Smooth muscle cell of the brain vasculature (primary cell): ENCODE measurements at regions not wholly inside any gene's neighbourhood (a gene's known extent, or its start where the extent isn't known, plus 50 kb on each side); places are given as distances from the start of the nearest gene placed in this dataset.
"Not testable (repeated sequence)": the region's sequence is repeated elsewhere in the genome, so short reads cannot be mapped to it uniquely, and the experiment has no call there.

ENCODE experiments used
- DNase-seq: peaks from one replicate; pipeline ENCODE4 v3.0.0-alpha.2; 2012; ENCODE audit warnings: low read depth, low spot score

DNA sequence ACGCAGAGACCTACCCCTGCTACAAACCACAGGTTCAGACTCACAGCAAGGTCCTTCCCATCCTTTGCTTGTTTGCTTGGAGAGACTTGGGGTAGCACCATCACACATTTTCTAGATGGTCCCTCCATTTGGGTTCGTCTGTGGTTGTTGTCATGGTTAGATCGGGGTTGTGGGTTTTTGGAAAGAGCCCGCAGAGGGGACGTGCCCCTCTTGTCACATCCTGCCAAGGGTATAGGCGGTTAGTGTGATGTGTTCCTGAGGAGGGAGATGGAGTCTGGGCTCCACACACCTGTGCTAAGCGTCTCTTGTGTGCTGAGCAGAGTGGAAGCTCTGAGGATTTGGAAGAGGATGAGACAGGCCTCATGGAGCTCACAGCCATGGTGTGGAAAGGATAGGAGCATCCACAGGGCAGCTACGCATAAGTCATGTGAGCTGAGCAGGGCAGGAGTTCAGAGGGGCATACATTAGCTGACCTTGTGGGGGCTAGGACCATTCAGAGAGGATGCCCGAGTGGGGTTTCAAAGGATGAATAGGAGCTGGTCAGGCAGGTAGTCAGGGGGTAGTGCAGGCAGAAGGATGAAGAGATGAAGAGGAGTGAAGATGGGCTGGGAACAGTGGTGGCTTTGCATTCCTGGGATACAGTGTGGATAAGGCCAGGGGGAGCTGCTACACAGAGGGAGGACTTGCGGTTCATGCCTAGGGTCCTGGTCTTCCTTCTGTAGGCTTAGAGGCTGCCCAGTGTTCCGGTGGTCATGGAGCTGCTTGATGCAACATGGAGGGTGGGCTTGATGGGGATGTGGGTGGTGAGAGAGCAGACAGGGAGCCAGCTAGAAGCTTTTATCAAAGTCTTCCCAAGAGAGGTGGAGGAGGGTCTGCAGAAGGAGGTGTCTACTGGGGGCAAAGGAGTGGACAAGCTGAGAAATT is 62.9 kb downstream of the ACKR3 start:
- DNase-seq = no peak

DNA sequence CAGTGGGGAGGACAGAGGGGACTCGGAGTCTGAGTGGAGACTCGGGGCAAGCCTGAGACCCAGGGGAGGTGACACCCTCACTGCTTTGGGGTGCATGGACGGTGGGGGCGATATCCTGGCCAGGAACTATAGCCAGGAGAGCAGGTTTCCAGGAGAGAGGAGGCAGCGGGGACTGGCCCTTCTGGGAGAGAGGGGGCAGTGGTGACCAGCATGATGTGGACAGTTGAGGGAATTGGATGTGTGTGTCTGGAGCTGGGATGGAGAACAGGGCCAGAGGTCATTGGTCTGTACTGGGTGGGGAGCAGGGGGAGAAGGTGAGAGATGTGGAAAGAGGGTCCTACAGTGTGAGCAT is 63.6 kb downstream of the ACKR3 start:
- no peak for DNase-seq

GRCh38 chr2:236633775-236634560 is 64.3 kb downstream of the ACKR3 start:
- DNase-seq = no peak

- no peak for DNase-seq
Measured at GRCh38 chr2:236636261-236636660, 66.6 kb downstream of the ACKR3 start.

DNA sequence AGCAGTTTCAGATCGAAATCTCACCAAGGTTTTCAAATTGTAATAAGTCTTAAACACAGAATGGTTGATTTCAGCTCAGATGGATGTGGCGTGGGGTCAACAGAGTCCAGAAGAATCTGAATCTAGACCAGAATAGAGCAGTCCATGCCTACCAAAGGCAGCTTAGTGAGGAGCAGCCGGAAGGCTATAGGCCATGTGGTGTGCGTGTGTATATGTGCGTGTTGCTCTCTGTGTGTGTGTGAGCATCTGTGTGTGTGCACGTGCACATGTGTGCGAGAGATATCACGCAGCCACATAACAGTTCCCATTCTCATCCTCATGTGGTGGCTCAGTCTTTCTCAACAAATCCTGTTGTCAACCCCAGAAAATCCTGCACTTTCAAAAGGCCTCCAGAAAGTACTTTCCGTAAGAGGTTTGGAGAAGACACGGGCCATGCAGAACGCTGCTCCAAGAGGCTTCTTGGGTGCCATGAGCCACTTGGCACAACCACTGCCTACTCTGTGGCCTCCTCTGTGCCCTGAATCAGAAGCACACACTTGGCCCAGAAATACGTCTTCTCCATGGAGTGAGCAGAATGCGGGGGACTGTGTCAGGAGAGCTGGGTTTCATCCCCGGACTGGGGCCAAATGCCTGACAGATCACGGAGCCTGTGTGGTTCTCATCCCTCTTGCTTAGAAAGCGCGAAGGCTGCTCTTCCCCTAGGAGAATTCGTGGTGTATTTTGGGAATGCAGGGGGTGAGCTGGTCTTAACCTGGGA is 67.3 kb downstream of the ACKR3 start:
- no peak for DNase-seq

DNA sequence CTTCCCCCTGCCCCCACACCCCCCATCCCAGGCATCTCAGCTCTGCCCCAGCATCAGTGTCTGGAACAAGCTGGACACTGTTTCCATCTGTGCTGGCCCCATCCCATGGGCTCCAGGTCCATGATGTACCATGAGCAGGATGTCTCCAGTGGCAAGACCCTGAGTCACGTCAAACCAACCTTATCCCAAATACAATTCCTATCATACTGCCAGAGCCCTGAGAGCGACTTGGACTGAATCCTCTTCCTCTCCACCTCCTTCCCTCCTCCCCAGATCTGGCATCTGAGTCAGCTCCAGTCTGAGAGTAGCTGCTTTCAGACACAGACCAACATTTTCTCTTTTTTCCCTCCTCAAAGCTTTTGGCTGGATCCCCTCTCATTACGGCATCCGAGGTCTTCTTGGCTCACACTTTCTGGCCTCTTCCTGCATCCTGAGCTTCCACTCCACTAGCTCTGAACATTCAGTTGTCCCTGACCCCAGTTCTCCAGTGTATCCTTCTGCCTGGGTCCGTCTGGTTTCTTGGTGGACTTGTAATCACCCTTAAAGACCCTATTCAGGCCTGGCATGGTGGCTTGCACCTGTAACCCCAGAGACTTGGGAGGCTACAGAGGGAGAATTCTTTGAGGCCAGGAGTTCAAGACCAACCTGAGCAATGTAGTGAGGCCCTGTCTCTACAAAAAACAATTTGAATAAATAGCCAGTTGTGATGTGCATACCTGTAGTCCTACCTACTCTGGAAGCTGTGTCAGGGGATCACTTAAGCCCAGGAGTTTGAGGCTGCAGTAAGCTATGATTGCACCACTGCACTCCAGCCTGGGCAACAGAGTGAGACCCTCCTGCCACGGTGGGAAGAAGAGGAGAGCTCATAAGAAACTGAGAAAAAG is 68.3 kb downstream of the ACKR3 start:
- no peak for DNase-seq

DNA sequence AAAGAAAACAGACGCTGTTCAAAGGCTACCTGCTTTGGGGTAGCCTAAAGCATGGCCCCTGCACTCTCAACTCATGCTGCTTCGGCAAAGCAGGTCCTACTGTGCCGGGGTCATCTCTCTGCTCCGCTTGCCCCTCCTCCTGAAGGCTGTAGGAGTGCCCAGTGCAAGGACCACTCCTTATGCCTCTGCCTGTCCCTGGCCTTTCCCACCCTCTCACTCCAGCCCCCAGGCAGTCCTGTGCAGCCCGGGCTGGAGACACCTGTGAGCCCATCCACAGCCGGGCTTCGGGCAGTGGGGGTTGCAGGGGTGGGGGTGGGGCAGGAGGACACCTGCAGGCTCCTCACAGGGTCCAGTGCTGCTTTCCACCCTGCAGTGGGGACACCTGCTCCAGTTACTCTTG is 69.1 kb downstream of the ACKR3 start:
- DNase-seq = no peak

DNA sequence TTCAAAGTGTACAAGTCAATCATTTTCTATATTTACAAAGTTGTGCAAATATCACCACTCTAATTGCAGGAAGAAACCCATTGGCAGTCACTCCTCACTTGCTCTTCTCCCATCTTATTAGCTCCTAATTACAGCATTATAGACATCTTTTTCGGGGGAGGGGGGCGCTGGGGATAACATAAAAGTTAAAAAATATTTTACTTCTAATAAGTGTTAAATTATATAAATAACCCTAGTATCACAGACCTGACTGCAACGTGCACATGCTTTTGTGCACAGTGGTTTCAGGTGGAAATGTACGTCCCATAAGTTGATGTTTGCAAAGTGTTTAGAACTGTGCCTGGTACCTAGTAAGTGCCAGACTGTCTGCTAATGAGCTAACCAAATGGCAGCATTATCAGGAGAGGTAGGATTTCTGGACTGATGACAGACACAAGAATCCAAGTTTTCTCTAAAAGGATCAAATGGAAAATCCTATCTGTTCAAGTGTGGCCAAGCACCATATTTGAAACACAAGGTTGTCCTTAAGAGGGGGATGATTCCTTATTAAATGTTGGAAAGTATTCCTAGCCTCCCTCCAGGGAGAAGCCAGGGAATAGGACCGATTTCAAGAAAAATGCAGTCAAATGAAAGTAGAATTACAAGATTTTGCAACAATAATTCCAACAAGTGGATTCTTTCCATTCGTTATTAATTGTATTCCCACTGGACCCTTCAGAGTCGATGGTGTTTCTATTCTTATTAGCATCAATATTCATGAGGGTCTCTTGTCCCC is 70.0 kb downstream of the ACKR3 start:
- no peak for DNase-seq

GRCh38 chr2:236641051-236641726 is 71.6 kb downstream of the ACKR3 start:
- no peak for DNase-seq

DNA sequence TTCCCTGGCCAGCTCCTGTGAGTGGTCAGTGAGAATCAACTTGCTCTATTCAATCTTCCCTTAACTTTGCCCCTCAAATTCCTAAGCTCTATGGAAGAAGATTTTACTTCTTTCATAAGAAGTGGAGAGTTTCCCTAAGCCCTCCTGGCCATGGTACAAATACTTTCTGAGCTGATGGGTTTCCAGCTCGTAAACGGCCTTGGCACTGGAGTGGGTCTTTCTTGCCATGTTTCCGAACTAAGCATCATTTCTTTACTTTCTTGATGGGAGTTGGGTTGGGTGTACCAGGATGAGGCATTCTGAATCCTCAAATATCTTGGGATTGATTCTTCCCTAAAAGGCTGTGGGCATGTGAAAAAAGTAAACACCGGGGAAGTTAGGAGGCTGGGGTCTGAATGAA is 72.5 kb downstream of the ACKR3 start:
- no peak for DNase-seq

DNA sequence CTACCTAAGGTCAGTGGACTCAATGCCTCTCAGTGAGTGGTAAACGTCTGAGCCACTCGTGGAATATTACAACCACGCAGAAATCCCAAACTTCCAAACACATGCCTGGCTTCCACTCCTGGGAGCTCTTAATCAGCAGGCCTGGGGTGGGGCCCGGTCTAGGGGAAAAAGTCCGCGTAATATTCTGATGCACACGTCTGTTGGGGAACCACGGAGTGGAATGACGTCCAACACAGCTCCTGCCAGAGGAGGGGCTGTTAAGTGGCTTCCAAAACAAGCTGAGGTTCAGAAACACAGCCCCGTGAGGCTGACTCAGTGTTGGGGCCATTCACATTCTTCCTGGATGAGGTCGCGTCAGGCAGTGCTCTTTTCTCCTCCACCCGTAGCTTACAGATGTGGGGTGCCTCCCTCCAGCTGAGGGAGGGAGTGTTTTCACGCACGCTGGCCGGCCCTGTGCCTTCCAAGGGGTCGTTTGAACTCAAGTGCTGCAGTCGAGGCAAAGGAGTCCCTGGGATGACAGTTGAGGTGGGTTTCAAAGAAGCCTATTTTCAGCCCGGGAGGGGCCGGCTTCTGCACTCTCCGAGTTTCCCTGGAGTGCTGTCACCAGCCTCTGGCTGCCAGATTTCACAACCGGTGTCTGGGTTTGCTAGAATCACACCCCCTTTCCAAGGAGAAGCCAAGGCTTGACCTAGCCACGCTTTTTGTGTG is 73.1 kb downstream of the ACKR3 start:
- DNase-seq = peak; percentile 84

DNA sequence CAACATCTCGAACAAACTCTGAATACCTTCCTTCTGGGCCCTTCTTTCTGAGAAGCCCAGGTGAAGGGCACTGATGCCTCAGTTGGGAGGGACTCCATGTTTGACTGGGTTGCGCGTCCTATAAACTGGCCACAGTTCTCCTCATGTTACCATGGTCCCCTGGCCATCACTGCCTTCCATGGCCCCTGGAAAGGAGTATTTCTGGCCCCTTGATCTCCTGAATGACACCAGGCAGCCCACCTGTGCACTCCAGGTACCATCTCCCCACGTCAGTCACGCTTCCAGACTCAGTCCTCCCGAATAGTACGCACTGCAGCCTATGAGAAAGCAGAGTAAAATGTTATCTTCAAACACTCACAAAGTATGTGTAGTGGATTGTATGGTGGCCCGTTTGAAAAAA is 73.9 kb downstream of the ACKR3 start:
- no peak for DNase-seq

DNA sequence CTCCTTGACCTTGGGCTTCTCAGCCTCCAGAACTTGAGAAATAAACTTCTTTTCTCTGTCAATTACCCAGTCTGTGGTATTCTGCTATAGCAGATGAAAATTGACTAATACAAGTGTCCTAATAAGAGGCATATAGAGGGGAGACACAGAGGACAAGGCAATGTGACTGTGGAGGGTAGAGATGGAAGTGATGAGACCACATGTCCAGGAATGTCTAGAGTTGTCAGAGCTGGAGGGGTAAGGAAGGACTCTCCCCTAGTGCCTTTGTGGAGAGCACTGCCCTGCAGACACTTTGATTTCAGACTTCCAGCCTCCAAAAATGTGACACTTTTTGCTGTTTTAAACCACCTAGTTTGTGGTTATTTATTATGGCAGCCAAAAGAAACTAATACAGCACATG is 74.4 kb downstream of the ACKR3 start:
- DNase-seq = no peak

- no peak for DNase-seq
Measured at GRCh38 chr2:236644502-236644911, 74.9 kb downstream of the ACKR3 start.

DNA sequence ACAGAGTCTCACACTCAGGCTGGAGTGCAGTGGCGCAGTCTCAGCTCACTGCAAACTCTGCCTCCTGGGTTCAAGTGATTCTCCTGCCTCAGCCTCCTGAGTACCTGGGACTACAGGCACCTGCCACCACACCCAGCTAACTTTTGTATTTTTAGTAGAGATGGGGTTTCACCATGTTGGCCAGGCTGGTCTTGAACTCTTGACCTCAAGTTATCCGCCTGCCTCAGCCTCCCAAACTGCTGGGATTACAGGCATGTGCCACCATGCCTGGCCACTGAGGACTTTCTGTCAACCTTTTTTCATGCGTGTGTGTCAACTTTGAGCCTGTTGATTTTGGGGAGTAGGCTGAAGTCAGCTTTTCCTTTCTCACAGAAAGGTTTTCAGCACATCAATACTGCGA is 75.5 kb downstream of the ACKR3 start:
- not testable (repeated sequence) for DNase-seq

DNA sequence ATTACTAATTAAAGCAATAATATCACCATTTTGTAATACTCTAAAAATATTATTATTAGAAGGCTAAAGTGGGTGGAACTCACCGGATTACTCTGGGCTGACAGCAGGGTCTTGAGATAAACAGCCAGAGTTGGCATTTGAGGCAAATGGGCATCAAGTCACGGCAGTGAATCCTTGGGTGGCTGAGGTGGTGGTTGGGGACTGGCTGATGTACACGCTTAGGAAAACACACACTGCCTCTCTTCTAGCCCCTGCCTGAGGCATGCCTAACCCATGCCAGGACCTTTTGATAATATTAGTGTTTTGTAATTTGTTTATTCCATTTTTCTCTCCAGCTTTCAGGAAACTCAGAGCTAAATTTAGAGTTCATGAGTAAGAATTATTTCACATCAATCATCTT is 76.8 kb downstream of the ACKR3 start:
- DNase-seq = no peak

- no peak for DNase-seq
Measured at GRCh38 chr2:236646871-236647270, 77.2 kb downstream of the ACKR3 start.

DNA sequence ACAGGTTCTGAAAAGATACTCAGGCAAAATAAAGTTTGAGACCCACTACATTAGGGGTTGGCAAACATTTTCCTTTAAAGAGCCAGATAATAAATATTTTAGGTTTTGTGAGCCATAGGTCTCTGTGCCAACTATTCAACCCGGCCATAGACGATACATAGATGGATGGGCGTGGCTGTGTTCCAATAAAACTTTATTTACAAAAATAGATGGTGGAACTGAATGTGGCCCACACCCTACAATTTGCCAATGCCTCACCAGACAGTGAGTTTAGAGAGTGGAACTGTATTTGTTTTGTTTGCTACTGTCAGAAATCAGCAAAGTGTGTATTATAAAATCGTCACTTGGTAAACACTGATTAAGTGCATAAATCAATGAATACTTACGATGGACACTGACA is 78.0 kb downstream of the ACKR3 start:
- no peak for DNase-seq

- no peak for DNase-seq
Measured at GRCh38 chr2:236653863-236654262, 84.2 kb downstream of the ACKR3 start.
